Activated T-cell treated with anti-CD3 and anti-CD28 coated beads, Interleukin-2, amount 50 U/mL, for 4 hours (primary cell): ENCODE measurements at regions not wholly inside any gene's neighbourhood (a gene's known extent, or its start where the extent isn't known, plus 50 kb on each side); places are given as distances from the start of the nearest gene placed in this dataset.

Experiments used
- ATAC-seq, 2 donors: fragments of 200-7000 bp; cut with Tn5 transposase; one replicate each; pipeline ENCODE4 v1.10.0; 2021
- DNase-seq: peaks from one replicate; pipeline ENCODE4 v3.0.0-alpha.2; 2020
- H3K27me3 Mint-ChIP-seq: one replicate; pipeline ENCODE4 v1.8.0; 2021; ENCODE audit warnings: low read depth, mixed read lengths
- H3K36me3 Mint-ChIP-seq: one replicate; pipeline ENCODE4 v1.8.0; 2022; ENCODE audit warnings: mixed read lengths; ENCODE audit not compliant: insufficient read depth
- H3K4me1 Mint-ChIP-seq: one replicate; pipeline ENCODE4 v1.8.0; 2021; ENCODE audit warnings: low read depth, mixed read lengths
- H3K4me3 Mint-ChIP-seq: one replicate; pipeline ENCODE4 v1.8.0; 2021; ENCODE audit warnings: mild to moderate bottlenecking, moderate library complexity, mixed read lengths
- H3K9me3 Mint-ChIP-seq: one replicate; pipeline ENCODE4 v1.8.0; 2021; ENCODE audit warnings: mixed read lengths

DNA sequence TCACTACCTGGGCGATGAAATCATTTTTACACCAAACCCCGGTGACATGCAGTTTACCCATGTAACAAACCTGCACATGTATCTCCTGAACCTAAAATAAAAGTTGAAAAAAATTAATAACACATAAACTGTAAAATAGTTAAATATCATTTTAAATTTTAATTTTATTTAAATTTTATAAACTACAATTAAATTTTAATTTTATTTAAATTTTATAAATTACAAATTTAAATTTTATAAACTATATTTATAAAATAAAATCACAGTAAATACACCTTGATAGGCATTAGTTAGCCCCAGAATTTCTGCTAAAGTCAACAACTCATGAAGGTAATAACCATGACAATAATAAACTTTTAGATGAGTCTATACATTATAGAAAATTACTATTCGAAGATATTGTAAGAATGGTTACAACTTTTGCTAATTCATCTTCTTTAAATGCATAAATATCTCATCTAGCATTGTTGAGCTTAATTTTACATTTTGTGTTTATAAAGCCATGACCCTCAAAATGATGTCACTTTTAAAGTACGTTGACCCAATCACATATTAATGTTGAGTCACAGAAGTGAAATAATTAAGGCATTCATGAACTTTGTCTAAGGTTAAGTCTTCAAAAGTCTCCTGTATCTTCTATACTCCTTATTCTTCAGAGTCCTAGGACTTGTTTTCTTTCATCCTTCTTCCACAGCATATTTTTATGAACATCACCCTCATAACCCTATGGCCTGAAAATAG, 755.8 kb upstream of the LCORL start:
- no peak for DNase-seq
- Mint-ChIP-seq H3K9me3 (peaks cover 9% of the 10 kb centered on the region), H3K4me1 (no peaks in the 10 kb centered on the region), H3K27me3 (no peaks in the 10 kb centered on the region), H3K4me3 (no peak overlapping the region), H3K36me3 (no peaks in the 10 kb centered on the region)
- ATAC-seq: no peak

DNA sequence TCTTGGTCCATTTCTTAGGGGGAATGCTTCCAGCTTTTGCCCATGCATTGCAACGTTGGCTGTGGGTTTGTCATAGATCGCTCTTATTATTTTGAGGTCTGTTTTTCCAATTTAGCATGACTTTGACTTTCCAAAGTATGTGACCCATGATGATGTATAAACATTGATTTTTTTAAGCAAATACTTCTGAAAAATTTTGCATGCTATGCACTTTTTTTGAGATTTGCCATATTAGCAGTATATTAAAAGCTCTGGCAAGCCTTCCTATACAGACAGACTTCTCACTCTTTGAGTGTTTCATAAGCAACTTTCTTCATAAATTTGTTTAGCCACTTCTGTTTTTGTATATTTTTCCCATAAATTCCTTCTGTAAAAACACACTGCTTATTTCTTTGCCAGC, 746.4 kb upstream of the LCORL start:
- H3K36me3 Mint-ChIP-seq: no peaks in the 10 kb centered on the region
- H3K4me3 Mint-ChIP-seq: no peak overlapping the region
- ATAC-seq (no peak), DNase-seq (no peak)
- no peaks in the 10 kb centered on the region for H3K27me3 Mint-ChIP-seq
- H3K4me1 Mint-ChIP-seq: no peaks in the 10 kb centered on the region
- H3K9me3 Mint-ChIP-seq: peaks cover 32% of the 10 kb centered on the region

DNA sequence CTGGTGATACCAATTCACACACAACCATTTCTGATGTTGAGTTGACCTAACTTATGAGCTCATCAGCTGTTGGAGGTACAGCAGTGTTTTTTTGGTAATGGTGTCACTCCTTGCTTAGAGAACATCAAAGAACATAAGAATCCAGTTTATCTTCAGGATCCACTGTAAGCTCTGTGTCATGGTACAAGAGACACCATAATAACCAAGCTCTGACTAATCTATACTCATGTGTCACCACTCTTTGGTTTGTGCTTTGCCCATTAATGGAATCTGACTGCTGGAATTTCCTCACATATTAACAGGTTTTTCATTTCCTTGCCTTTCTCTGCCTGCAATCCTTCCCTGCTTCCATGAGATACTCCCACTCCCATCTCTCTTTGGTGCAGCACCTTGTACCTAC, 735.1 kb upstream of the LCORL start:
- ATAC-seq (no peak), DNase-seq (no peak)
- H3K9me3 Mint-ChIP-seq: peaks cover 14% of the 10 kb centered on the region
- H3K4me3 Mint-ChIP-seq: no peak overlapping the region
- no peaks in the 10 kb centered on the region for H3K27me3 Mint-ChIP-seq
- no peaks in the 10 kb centered on the region for H3K4me1 Mint-ChIP-seq
- no peaks in the 10 kb centered on the region for H3K36me3 Mint-ChIP-seq

DNA sequence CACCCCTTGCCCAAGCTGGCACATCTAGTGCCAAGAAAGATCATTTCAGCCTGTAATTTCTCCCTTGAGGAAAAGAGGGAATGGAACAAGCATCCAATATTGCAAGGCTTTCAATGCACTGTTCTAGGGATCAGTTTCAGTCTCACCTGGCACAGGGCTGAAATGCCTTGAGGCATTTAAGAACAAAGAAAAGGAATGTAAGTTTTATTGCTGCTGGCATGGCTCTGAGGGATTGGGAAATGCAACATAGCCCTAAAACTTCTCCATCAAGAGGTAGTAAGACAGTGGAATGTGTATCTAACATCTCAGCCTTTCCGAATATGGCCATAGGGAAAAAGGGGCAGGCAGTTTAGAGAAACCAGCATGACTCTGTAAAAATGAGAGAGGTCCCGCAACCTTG, 732.6 kb upstream of the LCORL start:
- no peak overlapping the region for H3K4me3 Mint-ChIP-seq
- ATAC-seq: no peak
- DNase-seq: no peak

DNA sequence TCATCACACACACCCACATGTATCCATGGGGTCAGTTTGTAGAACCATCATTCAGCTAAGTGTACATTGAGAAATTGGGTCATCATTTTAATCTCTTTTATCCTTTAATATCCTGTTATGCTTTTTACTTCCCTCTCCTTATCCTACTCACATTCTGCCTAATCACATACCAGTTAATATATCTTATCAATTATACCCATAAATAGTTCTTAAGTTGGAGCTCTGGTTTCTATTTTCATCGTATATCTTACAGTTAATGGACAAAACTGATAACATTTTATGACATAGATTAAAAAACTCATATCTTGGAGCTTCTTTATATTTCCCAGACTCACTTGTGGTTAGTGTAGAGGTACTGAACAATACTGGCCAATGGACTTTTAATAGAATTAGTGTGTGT, 729.5 kb upstream of the LCORL start:
- DNase-seq (no peak), ATAC-seq (no peak)
- no peaks in the 10 kb centered on the region for H3K4me1 Mint-ChIP-seq
- H3K9me3 Mint-ChIP-seq: peaks cover 5% of the 10 kb centered on the region
- H3K4me3 Mint-ChIP-seq: no peak overlapping the region
- no peaks in the 10 kb centered on the region for H3K36me3 Mint-ChIP-seq
- no peaks in the 10 kb centered on the region for H3K27me3 Mint-ChIP-seq

More for the DNA sequence above, 732.6 kb upstream of the LCORL start:
- Mint-ChIP-seq H3K4me1 (no peaks in the 10 kb centered on the region), H3K27me3 (no peaks in the 10 kb centered on the region), H3K36me3 (no peaks in the 10 kb centered on the region), H3K9me3 (peaks cover 14% of the 10 kb centered on the region)

DNA sequence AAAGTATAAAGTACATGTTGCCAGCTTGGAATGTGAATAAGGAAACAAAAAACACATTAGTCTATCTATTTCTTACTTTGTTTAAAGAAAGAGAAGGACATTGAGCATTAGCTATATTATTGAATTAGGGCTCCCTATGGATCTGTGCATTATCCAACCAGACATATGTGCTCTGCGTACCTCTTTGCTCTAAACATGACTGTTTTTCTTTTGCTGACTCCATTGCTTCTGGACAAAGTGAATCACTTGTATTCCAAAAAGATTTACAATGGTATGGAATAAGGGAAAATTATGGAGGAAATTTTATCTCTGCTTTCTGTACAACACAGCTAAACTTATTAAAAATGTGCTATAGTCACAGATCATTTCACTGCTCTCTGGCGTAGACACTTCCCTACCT, 727.8 kb upstream of the LCORL start:
- no peaks in the 10 kb centered on the region for H3K4me1 Mint-ChIP-seq
- peaks cover 3% of the 10 kb centered on the region for H3K9me3 Mint-ChIP-seq
- no peaks in the 10 kb centered on the region for H3K27me3 Mint-ChIP-seq
- no peaks in the 10 kb centered on the region for H3K36me3 Mint-ChIP-seq
- ATAC-seq (no peak), DNase-seq (no peak)
- H3K4me3 Mint-ChIP-seq: no peak overlapping the region

DNA sequence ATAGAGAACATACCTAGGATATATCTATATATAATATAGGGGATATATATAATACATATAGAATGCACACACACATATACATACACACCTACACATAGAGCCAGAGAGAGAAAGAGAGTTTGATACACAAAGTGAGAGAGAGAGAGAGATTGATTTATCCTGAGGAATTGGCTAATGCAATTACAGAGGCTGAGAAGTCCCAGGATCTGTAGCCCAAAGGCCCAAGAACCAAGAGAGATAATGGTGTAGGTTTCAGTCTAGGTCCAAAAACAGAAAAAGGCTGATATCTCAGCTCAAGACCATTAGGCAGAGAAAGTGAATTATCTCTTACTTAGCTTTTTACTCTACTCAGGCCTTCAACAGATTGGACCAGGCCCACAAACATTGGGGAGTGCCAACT, 715.0 kb upstream of the LCORL start:
- Mint-ChIP-seq H3K36me3 (no peaks in the 10 kb centered on the region), H3K27me3 (no peaks in the 10 kb centered on the region), H3K4me3 (no peak overlapping the region), H3K4me1 (no peaks in the 10 kb centered on the region), H3K9me3 (no peaks in the 10 kb centered on the region)
- DNase-seq: no peak
- ATAC-seq: no peak

DNA sequence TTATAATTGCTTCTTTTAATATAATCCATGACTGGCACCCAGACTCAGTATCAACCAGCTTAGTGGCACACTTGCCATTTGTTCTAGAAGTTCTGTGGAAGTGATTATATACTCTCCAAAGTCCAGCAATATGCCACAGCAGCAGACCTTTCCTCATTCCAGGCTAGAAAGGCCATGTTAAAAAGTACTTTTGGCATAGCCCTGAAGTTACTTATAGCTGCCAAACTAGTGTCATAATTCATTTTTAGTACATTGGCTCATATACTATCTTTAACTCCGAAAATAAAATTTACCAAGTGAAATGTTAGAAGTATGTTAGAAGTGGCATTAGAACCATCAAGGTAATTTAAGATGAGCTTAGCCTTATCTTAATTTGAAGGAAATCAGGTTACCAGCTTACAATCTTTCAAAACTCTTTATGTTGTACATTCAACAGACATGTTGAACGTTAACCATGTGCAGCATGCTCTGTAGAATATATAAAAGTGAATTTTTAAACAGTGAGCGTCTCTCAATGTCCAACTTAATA, 714.2 kb upstream of the LCORL start:
- ATAC-seq (no peak), DNase-seq (no peak)
- Mint-ChIP-seq H3K4me1 (no peaks in the 10 kb centered on the region), H3K9me3 (no peaks in the 10 kb centered on the region), H3K27me3 (no peaks in the 10 kb centered on the region), H3K4me3 (no peak overlapping the region), H3K36me3 (no peaks in the 10 kb centered on the region)

DNA sequence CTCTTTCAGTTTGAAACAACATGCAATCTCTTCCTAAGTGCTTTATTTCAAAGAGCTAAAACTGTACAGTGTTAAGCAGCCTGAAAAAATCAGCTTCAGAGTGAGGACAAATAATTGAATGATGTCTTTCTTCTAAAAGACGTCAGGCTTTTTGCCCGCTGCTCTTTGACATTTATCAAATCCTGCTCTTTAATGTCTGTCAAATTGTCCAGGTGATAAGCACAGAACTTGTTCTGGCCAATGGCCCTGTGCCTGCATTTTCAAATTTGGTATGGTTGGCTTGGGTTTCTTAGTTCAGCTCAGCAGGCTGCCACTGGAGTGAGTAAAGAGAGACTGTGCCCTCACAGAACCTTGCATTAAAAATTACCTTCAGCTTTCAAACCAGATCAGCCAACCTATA, 712.9 kb upstream of the LCORL start:
- Mint-ChIP-seq H3K4me1 (no peaks in the 10 kb centered on the region), H3K9me3 (no peaks in the 10 kb centered on the region), H3K4me3 (no peak overlapping the region), H3K27me3 (no peaks in the 10 kb centered on the region), H3K36me3 (no peaks in the 10 kb centered on the region)
- ATAC-seq (no peak), DNase-seq (no peak)

DNA sequence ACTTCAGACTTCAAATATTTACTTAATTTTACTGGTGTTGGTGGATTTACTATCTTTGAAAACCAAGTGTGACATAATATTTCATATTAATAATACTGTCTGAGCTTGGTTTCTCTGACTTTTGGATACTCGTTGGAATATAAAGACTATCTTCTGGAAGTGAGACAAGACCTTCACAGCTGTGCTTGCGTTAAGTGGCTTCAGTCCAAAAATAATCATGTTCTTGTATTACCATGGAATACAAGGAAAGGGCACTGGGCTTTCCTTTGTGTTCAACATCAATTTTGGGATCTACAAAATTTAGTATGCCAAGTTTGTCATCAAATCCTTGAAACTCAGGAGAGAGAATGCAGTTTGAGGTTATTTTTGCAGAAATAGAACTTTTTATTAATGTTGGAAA, 712.4 kb upstream of the LCORL start:
- Mint-ChIP-seq H3K4me1 (no peaks in the 10 kb centered on the region), H3K27me3 (no peaks in the 10 kb centered on the region), H3K9me3 (no peaks in the 10 kb centered on the region), H3K4me3 (no peak overlapping the region), H3K36me3 (no peaks in the 10 kb centered on the region)
- DNase-seq (no peak), ATAC-seq (no peak)

DNA sequence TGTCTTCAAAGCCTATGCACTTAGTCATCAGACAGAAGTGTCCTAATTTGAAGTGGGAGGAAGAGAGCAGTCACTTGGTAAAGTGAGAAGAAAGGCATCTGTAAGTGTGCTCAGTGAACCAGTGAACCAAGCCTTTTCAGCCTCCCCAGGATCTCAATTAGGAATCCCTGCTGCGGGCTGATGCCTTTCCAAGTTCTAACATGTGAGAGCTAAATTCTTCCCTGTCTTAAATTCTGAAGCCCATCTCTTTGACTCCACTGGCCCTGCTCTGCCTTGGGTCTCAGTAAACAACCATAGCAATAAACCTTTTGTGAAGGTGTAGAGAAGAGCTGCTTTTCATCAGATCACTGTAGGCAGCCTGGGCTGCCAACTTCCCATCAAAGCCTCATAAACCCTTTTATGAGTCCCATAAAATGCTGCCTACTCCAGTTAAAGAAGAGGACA, 701.2 kb upstream of the LCORL start:
- ATAC-seq: no peak
- Mint-ChIP-seq H3K4me3 (no peak overlapping the region), H3K4me1 (no peaks in the 10 kb centered on the region), H3K36me3 (no peaks in the 10 kb centered on the region), H3K9me3 (peaks cover 13% of the 10 kb centered on the region), H3K27me3 (no peaks in the 10 kb centered on the region)
- DNase-seq: no peak

DNA sequence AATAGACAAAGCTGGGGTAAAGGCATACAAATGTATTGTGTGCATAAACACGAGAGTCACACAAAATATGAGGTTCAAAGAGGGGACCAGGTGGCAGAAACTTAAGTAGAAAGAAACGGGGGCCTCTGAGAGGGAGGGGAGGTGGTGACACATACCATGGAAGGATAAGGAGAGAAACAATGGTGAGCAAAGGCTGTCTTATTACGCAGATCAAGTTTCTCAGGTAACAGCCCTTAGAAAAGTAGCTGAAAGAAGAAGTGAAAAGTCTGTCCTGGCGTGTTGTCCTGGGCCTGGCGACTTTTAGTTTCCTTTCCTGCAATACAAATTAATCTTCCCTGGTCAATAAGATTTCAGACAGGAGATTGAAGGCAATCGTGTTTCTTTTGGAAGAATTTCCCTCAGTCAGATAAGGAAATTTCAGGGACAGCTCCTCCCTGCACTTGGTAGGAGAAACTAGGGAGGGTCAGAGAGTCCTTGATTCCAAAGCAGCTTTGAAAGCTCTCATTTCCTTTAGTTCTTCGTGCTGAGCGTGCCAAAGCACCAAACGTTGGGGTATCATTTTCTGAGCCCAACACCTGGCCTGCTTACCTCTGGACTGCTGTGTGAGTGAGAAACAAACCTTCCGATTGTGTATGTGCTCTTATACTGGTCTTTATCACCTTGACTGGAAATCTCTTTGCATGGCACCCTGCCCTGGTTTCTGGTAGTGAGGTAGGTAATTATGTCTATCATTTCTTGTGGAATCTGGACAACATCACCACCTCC, 676.7 kb upstream of the LCORL start:
- Mint-ChIP-seq H3K4me3 (no peak overlapping the region), H3K4me1 (no peaks in the 10 kb centered on the region), H3K36me3 (no peaks in the 10 kb centered on the region), H3K27me3 (no peaks in the 10 kb centered on the region), H3K9me3 (peaks cover 4% of the 10 kb centered on the region)
- ATAC-seq: no peak
- DNase-seq: no peak

DNA sequence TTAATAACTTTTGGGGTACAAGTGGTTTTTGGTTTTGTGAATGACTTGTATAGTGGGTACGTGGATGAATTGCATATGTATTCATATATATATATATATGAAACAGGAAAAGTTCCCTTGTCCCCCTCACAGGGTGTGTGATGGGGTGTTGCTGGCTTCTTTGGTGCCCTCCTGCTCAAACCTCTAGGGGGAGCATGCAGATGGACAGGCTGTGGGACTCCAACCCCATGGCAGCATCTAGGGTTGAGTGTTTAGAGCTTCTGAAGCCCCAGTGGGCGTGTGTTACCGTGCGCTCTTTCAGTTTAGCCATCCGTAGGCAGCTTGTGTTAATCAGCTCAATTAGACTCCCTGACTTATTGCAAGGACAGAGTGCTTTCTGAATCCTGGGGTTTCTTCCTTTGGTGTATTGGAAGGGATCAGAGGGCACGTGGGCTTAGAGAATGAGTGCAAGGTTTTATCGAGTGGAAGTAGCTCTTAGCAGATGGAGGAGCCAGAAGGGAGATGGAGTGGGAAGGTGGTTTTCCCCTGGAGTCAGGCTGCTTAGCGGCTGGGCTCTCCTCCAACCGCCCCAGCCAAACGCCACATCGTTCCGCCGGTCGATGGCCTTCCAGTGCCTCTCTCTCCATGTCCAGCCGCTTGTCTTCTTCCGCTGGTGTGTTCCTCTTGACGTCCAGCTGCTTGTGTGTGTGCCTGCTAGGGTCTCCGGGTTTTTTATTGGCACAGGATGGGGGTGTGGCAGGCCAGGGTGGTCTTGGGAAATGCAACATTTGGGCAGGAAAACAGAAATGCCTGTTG, 674.4 kb upstream of the LCORL start:
- Mint-ChIP-seq H3K36me3 (no peaks in the 10 kb centered on the region), H3K4me1 (no peaks in the 10 kb centered on the region), H3K9me3 (no peaks in the 10 kb centered on the region), H3K27me3 (no peaks in the 10 kb centered on the region), H3K4me3 (no peak overlapping the region)
- DNase-seq (no peak), ATAC-seq (no peak)

DNA sequence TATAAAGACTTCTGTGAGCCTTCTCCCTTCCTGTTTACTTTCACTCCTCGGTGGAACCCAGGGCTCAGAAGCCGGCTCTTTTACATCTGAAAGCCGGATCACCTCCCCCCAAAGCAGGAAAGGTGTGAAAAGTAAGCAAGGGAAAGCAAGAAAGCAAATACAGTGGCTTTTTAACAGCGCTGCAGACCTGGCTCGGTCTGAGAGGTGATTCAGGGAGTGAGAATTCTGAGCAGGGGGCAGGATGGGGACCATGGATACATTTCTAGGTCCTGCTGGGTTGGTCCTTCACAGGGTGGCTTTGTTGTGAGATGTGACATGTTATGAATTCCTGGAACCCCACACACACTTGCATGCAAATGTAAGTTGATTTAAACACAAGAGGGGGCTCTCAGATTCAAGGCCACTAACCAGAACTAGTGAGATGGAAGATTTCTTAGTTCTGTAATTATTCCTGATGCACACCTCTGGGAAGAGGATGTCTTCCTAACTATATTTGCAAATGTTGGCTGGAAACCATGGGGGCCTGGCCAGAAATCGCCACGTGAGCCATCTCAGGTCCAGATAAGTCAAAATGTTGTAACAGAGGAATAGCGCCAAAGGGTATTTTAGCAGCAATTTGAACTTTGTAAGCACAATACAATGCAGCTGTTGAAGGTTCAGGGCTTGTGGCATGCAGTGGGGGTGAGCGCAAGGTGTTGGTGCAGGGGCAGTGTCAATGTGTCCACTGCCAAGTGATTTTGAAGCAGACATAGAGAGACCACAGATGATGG, 670.1 kb upstream of the LCORL start:
- Mint-ChIP-seq H3K27me3 (peaks cover 2% of the 10 kb centered on the region), H3K9me3 (no peaks in the 10 kb centered on the region), H3K4me3 (no peak overlapping the region), H3K4me1 (no peaks in the 10 kb centered on the region), H3K36me3 (no peaks in the 10 kb centered on the region)
- ATAC-seq (no peak), DNase-seq (no peak)
